D721Med (cell line): ENCODE measurements at regions not wholly inside any gene's neighbourhood (a gene's known extent, or its start where the extent isn't known, plus 50 kb on each side); places are given as distances from the start of the nearest gene placed in this dataset.

Source experiments
- DNase-seq: peaks from one replicate; pipeline ENCODE4 v3.0.0; 2011; ENCODE audit warnings: low spot score; ENCODE audit not compliant: insufficient read length
- FAIRE-seq: peaks from 2 replicates; lab custom pipeline; 2011; peaks lifted over from hg19 to GRCh38; lab: Jason Lieb, UNC
- TF ChIP-seq, protein P1 (sequence below): IDR thresholded peaks from 2 replicates; pipeline ENCODE4 v1.5.1; 2012; ENCODE audit warnings: mild to moderate bottlenecking, control low read depth; ENCODE audit not compliant: insufficient read depth; ENCODE audit errors: missing control alignments

DNA sequence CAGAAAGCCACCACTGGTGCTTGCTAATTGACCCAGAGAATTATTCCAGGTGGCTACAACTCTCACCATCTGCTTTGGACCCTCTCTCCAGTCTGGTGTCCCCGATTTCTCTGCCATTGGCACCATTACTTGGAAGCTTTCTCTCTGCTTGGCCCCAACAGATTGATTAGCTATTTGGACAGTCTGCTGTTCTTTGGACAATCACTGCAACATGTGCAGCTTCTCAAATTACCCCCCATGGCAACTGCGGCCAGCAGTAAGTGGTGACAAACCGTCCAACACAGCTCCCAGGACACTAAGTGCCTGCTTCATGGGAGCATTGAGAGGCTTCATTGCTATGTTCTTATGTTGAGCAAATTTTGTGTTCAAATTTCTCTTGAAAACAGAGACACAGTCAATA is 309.8 kb downstream of the TAF11L14 start:
- DNase-seq = no peak
- TF ChIP-seq, protein P1, sequence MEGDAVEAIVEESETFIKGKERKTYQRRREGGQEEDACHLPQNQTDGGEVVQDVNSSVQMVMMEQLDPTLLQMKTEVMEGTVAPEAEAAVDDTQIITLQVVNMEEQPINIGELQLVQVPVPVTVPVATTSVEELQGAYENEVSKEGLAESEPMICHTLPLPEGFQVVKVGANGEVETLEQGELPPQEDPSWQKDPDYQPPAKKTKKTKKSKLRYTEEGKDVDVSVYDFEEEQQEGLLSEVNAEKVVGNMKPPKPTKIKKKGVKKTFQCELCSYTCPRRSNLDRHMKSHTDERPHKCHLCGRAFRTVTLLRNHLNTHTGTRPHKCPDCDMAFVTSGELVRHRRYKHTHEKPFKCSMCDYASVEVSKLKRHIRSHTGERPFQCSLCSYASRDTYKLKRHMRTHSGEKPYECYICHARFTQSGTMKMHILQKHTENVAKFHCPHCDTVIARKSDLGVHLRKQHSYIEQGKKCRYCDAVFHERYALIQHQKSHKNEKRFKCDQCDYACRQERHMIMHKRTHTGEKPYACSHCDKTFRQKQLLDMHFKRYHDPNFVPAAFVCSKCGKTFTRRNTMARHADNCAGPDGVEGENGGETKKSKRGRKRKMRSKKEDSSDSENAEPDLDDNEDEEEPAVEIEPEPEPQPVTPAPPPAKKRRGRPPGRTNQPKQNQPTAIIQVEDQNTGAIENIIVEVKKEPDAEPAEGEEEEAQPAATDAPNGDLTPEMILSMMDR = no peak
- FAIRE-seq = no peak

GRCh38 chr5:17947029-17947428 is 312.8 kb downstream of the TAF11L14 start:
- TF ChIP-seq, protein P1 = no peak
- FAIRE-seq = no peak
- no peak for DNase-seq

GRCh38 chr5:17951392-17952169 is 317.3 kb downstream of the TAF11L14 start:
- FAIRE-seq = no peak
- TF ChIP-seq, protein P1 = no peak
- DNase-seq = no peak

GRCh38 chr5:17952231-17952630 is 318.0 kb downstream of the TAF11L14 start:
- FAIRE-seq (no peak), DNase-seq (no peak)
- TF ChIP-seq, protein P1 = no peak

- DNase-seq (no peak), FAIRE-seq (no peak)
- TF ChIP-seq, protein P1 = no peak
Observed at GRCh38 chr5:17964067-17964466, 329.8 kb downstream of the TAF11L14 start.

DNA sequence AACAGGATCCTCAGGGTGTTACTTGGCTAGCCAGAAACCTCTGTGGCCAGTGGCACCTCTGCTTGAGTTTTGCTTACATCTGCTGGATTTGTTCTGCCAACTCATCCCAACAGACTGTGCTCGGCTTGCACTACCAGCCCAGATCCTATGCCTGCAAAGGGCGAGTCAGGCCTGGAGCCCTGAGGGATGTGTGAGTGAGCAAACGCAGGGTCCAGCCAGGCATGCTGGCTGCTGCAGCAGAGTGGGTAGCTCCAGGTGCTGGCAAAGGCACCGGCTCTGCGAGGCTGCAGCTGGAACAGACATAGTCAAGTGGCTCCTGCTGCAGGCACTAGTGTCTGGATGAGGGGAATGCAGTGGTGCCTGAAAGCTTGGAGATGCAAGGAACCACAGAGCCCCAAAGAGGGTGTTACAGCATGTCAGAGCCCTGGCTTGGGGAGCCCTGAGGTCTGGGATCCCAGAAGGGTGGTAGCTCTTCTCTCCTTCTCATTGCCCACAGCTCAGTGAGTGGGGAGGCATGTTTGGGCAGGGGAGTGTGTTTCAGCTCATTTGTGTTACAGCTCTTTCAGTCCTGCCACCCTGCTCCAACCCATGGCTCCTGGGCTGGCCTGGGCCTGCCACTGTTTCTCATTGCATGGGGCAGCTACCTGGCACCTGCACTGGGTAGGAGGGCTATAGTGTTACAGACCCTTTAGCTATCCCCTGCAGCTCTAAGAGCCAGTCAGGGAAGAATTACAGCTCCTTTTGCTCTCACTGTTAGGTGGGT is 332.6 kb downstream of the TAF11L14 start:
- no peak for DNase-seq
- no peak for FAIRE-seq
- TF ChIP-seq, protein P1 = no peak
